Endothelial cell of umbilical vein (primary cell): ENCODE measurements at regions not wholly inside any gene's neighbourhood (a gene's known extent, or its start where the extent isn't known, plus 50 kb on each side); places are given as distances from the start of the nearest gene placed in this dataset.

Source experiments
- BruUV-seq: library from RNA; stranded (reverse); fragments of 400-500 nt; replicated peaks from 2 replicates; lab custom pipeline; 2021; lab: Mats Ljungman, UMichigan
- CTCF ChIA-PET: fragments of 300-600, 350-600 bp; sonication (Branson Sonifier 250); formaldehyde crosslinking; loops from one replicate; lab custom pipeline; 2021; ENCODE audit warnings: antibody characterized with exemption, inconsistent platforms; lab: Charles Lee
- POLR2A ChIA-PET: fragments of 300-600, 350-600 bp; sonication (Branson Sonifier 250); formaldehyde crosslinking; loops from one replicate; lab custom pipeline; 2021; ENCODE audit warnings: antibody characterized with exemption, inconsistent platforms; lab: Charles Lee
- DNase-seq: peaks from one replicate; pipeline ENCODE4 v3.0.0-alpha.2; 2011; ENCODE audit warnings: low read depth, low spot score
- FAIRE-seq: peaks from 2 replicates; lab custom pipeline; 2011; peaks lifted over from hg19 to GRCh38; lab: Jason Lieb, UNC
- H2AFZ ChIP-seq: 2 replicates; pipeline ENCODE4 v1.6.0; 2012; ENCODE audit warnings: low read depth, low read length, control low read depth, inconsistent platforms
- H3K27ac ChIP-seq: 2 replicates; pipeline ENCODE4 v1.5.1; 2011; ENCODE audit warnings: low read depth, mild to moderate bottlenecking, control low read depth, low read length, moderate library complexity; ENCODE audit not compliant: insufficient read depth
- H3K27me3 ChIP-seq, 2 experiments: 2 replicates each; pipeline versions ENCODE4 v1.6.0 to v1.6.1; 2011; ENCODE audit warnings: low read length in 2 of 2, mixed read lengths in 1 of 2; ENCODE audit not compliant: control insufficient read depth in 2 of 2, insufficient read depth in 2 of 2
- H3K36me3 ChIP-seq, 2 experiments: 2 replicates in 1 of 2; 3 replicates in 1 of 2; pipeline ENCODE4 v1.5.1; 2011; ENCODE audit warnings: low read length in 2 of 2, mild to moderate bottlenecking in 1 of 2, moderate library complexity in 1 of 2; ENCODE audit not compliant: control insufficient read depth in 2 of 2, insufficient read depth in 2 of 2; ENCODE audit errors: extremely low read depth in 1 of 2
- H3K4me1 ChIP-seq: 3 replicates; pipeline ENCODE4 v1.5.1; 2011; ENCODE audit warnings: mild to moderate bottlenecking, low read length; ENCODE audit not compliant: control insufficient read depth, insufficient read depth; ENCODE audit errors: extremely low read depth
- H3K4me2 ChIP-seq: 2 replicates; pipeline ENCODE4 v1.6.1; 2011; ENCODE audit warnings: low read length, control low read depth, mixed read lengths; ENCODE audit not compliant: insufficient read depth
- H3K4me3 ChIP-seq, 3 experiments: fragments of 200-600 bp in 1 of 3; sonication (generic), shearing (Covaris generic) in 1 of 3; replicated peaks in 1 of 3; 2 replicates each; pipeline ENCODE4 v1.5.1; 2011 to 2016; ENCODE audit warnings: control low read depth in 3 of 3, low read length in 3 of 3, mild to moderate bottlenecking in 2 of 3, inconsistent platforms in 1 of 3, low read depth in 1 of 3, moderate library complexity in 1 of 3; ENCODE audit not compliant: insufficient read depth in 1 of 3
- H3K79me2 ChIP-seq: 2 replicates; pipeline ENCODE4 v1.6.0; 2012; ENCODE audit warnings: low read length, inconsistent platforms; ENCODE audit not compliant: control insufficient read depth, insufficient read depth
- H3K9ac ChIP-seq: replicated peaks from 2 replicates; pipeline ENCODE3; 2011; ENCODE audit warnings: low read length, control low read depth; ENCODE audit not compliant: insufficient read depth; ENCODE audit errors: extremely low read depth
- H3K9me1 ChIP-seq: replicated peaks from 3 replicates; pipeline ENCODE4 v1.6.0; 2011; ENCODE audit warnings: mild to moderate bottlenecking, low read length; ENCODE audit not compliant: control insufficient read depth, insufficient read depth; ENCODE audit errors: extremely low read depth
- H3K9me3 ChIP-seq: replicated peaks from 2 replicates; pipeline ENCODE4 v1.5.1; 2012; ENCODE audit warnings: low read length, inconsistent platforms; ENCODE audit not compliant: control insufficient read depth, insufficient read depth
- H4K20me1 ChIP-seq: replicated peaks from 2 replicates; pipeline ENCODE3; 2011; ENCODE audit warnings: mild to moderate bottlenecking, low read length; ENCODE audit not compliant: control insufficient read depth, insufficient read depth; ENCODE audit errors: extremely low read depth
- EZH2 ChIP-seq: IDR thresholded peaks from 2 replicates; pipeline ENCODE4 v1.6.1; 2012; ENCODE audit warnings: borderline replicate concordance, low read depth, mild to moderate bottlenecking, moderate library complexity, low read length, inconsistent platforms; ENCODE audit not compliant: severe bottlenecking
- FOS ChIP-seq: IDR thresholded peaks from 2 replicates; pipeline ENCODE4 v1.6.1; 2011; ENCODE audit warnings: mild to moderate bottlenecking, low read length, moderate library complexity, borderline replicate concordance; ENCODE audit not compliant: insufficient read depth
- GATA2 ChIP-seq: IDR thresholded peaks from 2 replicates; pipeline ENCODE4 v1.7.0; 2011; ENCODE audit warnings: low read depth, mild to moderate bottlenecking, moderate library complexity, mixed read lengths, low read length; ENCODE audit not compliant: insufficient read length, insufficient read depth
- JUN ChIP-seq: IDR thresholded peaks from 2 replicates; pipeline ENCODE4 v1.6.1; 2011; ENCODE audit warnings: borderline replicate concordance, low read depth; ENCODE audit not compliant: insufficient read length, insufficient read depth
- MAX ChIP-seq: IDR thresholded peaks from 2 replicates; pipeline ENCODE4 v1.6.1; 2011; ENCODE audit not compliant: insufficient read depth, insufficient read length
- MYC ChIP-seq: IDR thresholded peaks from one replicate; pipeline ENCODE4 v1.6.1; 2011; ENCODE audit warnings: mild to moderate bottlenecking, low read depth, low read length
- POLR2A ChIP-seq: IDR thresholded peaks from 2 replicates; pipeline ENCODE4 v1.6.1; 2012; ENCODE audit warnings: low read depth, mild to moderate bottlenecking, control low read depth, low read length
- POLR2AphosphoS5 ChIP-seq: IDR thresholded peaks from 2 replicates; pipeline ENCODE4 v1.6.1; 2012; ENCODE audit warnings: low read depth, mild to moderate bottlenecking, control low read depth, low read length, moderate library complexity; ENCODE audit not compliant: insufficient read depth
- dilution Hi-C: fragments of 300-500 bp; cut with MboI; formaldehyde crosslinking; loops from one replicate; pipeline ENCODE4 v1.15.0; 2019; ENCODE audit warnings: low sequenced_read_pairs; ENCODE audit not compliant: extremely low pct_ligation_motif_present
- intact Hi-C: fragments of 100-400 bp; cut with micrococcal nuclease; formaldehyde crosslinking; loops from one replicate; pipeline ENCODE4 v1.10.0; 2022
- TF ChIP-seq, protein P1 (sequence below), 2 donors: IDR thresholded peaks; 1 replicate in 1 of 2; 2 replicates in 1 of 2; pipeline ENCODE4 v1.5.1; 2011; ENCODE audit warnings: low read length in 2 of 2, mild to moderate bottlenecking in 2 of 2, moderate library complexity in 2 of 2, control low read depth in 1 of 2, inconsistent platforms in 1 of 2, low read depth in 1 of 2; ENCODE audit not compliant: insufficient read depth in 1 of 2; ENCODE audit errors: extremely low read depth in 1 of 2

DNA sequence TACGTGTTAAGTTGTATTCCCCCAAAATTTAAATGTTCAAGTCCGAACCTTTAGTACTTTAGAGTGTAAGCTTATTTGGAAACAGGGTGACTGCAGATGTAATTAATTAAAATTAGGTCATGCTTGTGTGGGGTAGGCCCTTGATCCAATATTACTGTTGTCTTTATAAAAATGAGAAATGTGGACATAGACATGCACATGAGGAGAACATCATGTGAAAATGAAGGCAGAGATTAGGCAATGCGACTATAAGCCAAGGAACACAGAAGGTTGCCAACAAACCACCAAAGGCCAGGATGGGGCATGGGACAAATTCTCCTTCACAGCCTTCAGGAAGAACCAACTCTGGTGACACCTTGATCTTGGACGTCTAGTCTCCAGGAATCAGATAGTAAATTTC is 1698.4 kb upstream of the SLC10A2 start:
- CTCF ChIA-PET = interaction anchor here (1.1 kb wide), 1 partner anchor 9 kb away, joined by 4 read pairs; no protein-coding TSS in a partner anchor
- no peaks in the 10 kb centered on the region for H3K79me2 ChIP-seq
- no peak for DNase-seq
- intact Hi-C loops (no loop called here), dilution Hi-C loops (no loop called here)
- BruUV-seq = no TSS peak
- no peaks in the 10 kb centered on the region for H4K20me1 ChIP-seq
- H3K9me1 ChIP-seq = no peaks in the 10 kb centered on the region
- H3K36me3 ChIP-seq = no peaks in the 10 kb centered on the region
- no peak overlapping the region for H2AFZ ChIP-seq
- no peak overlapping the region for H3K4me3 ChIP-seq
- no peaks in the 10 kb centered on the region for H3K4me1 ChIP-seq
- no peak for FAIRE-seq
- TF ChIP-seq GATA2 (no peak), POLR2A (no peak), MYC (no peak), MAX (no peak), EZH2 (no peak), JUN (no peak), FOS (no peak), POLR2AphosphoS5 (no peak)
- TF ChIP-seq, protein P1, sequence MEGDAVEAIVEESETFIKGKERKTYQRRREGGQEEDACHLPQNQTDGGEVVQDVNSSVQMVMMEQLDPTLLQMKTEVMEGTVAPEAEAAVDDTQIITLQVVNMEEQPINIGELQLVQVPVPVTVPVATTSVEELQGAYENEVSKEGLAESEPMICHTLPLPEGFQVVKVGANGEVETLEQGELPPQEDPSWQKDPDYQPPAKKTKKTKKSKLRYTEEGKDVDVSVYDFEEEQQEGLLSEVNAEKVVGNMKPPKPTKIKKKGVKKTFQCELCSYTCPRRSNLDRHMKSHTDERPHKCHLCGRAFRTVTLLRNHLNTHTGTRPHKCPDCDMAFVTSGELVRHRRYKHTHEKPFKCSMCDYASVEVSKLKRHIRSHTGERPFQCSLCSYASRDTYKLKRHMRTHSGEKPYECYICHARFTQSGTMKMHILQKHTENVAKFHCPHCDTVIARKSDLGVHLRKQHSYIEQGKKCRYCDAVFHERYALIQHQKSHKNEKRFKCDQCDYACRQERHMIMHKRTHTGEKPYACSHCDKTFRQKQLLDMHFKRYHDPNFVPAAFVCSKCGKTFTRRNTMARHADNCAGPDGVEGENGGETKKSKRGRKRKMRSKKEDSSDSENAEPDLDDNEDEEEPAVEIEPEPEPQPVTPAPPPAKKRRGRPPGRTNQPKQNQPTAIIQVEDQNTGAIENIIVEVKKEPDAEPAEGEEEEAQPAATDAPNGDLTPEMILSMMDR (IDR thresholded peaks at IDR 0.05; ENCODE audit: extremely low read depth in 1 of 2, insufficient read depth in 1 of 2, low read depth in 1 of 2, low read length in 2 of 2) = no peak
- no peaks in the 10 kb centered on the region for H3K9me3 ChIP-seq
- POLR2A ChIA-PET = no interaction called here
- H3K27me3 ChIP-seq = no peaks in the 10 kb centered on the region
- H3K27ac ChIP-seq = no peak overlapping the region
- no peak overlapping the region for H3K9ac ChIP-seq
- H3K4me2 ChIP-seq = no peak overlapping the region
